Peyer's patch (tissue), 4 donors: ENCODE measurements at regions not wholly inside any gene's neighbourhood (a gene's known extent, or its start where the extent isn't known, plus 50 kb on each side); places are given as distances from the start of the nearest gene placed in this dataset.

Experiments used
- CTCF ChIP-seq, 6 experiments: fragments of 450-650 bp in 4 of 6; fragments of 200-600 bp in 2 of 6; sonication (generic) in 1 of 6; IDR thresholded peaks; one replicate each; pipeline ENCODE4 v1.5.1; 2017 to 2019; ENCODE audit warnings: antibody characterized with exemption in 6 of 6, mild to moderate bottlenecking in 3 of 6, moderate library complexity in 1 of 6
- POLR2A ChIP-seq, 2 donors: fragments of 450-650 bp; IDR thresholded peaks; one replicate each; pipeline ENCODE4 v1.5.1; 2017; ENCODE audit warnings: antibody characterized with exemption in 2 of 2, mild to moderate bottlenecking in 2 of 2, moderate library complexity in 2 of 2

- TF ChIP-seq CTCF (IDR thresholded peaks at IDR 0.05), result no peak
- no peak for TF ChIP-seq POLR2A (IDR thresholded peaks at IDR 0.05)
These were observed 212.1 kb upstream of the ARID2 start for GRCh38 chr12:45517381-45517780.
